Ishikawa (cell line): ENCODE measurements at regions not wholly inside any gene's neighbourhood (a gene's known extent, or its start where the extent isn't known, plus 50 kb on each side); places are given as distances from the start of the nearest gene placed in this dataset.

Experiments
- CEBPB ChIP-seq: IDR thresholded peaks from 2 replicates; pipeline ENCODE4 v1.6.1; 2012
- CREB1 ChIP-seq: IDR thresholded peaks from 2 replicates; pipeline ENCODE4 v1.6.1; 2012; ENCODE audit warnings: low read depth
- EGR1 ChIP-seq: IDR thresholded peaks from 2 replicates; pipeline ENCODE4 v1.6.1; 2012
- EP300 ChIP-seq: IDR thresholded peaks from 2 replicates; pipeline ENCODE4 v1.6.1; 2012; ENCODE audit warnings: borderline replicate concordance
- MAX ChIP-seq: IDR thresholded peaks from 2 replicates; pipeline ENCODE4 v1.6.1; 2012
- NFIC ChIP-seq: IDR thresholded peaks from 2 replicates; pipeline ENCODE4 v1.6.1; 2012
- RAD21 ChIP-seq: IDR thresholded peaks from 2 replicates; pipeline ENCODE4 v1.6.1; 2012; ENCODE audit warnings: low read depth
- TAF1 ChIP-seq: IDR thresholded peaks from 2 replicates; pipeline ENCODE4 v1.6.1; 2012; ENCODE audit warnings: low read depth, mild to moderate bottlenecking
- TCF12 ChIP-seq: IDR thresholded peaks from 2 replicates; pipeline ENCODE4 v1.6.1; 2012; ENCODE audit warnings: low read depth
- TEAD4 ChIP-seq: IDR thresholded peaks from 2 replicates; pipeline ENCODE4 v1.6.1; 2012
- YY1 ChIP-seq: IDR thresholded peaks from 2 replicates; pipeline ENCODE4 v1.6.1; 2012; ENCODE audit warnings: low read depth
- ZBTB7A ChIP-seq: IDR thresholded peaks from 2 replicates; pipeline ENCODE4 v1.6.1; 2012; ENCODE audit warnings: low read depth
- TF ChIP-seq, protein P1 (sequence below): IDR thresholded peaks from 2 replicates; pipeline ENCODE4 v1.6.1; 2012
- TF ChIP-seq, protein P2 (sequence below): IDR thresholded peaks from 2 replicates; pipeline ENCODE4 v1.6.1; 2012; ENCODE audit warnings: low read depth, mild to moderate bottlenecking

GRCh38 chr1:198977909-198978308 lies 339.1 kb downstream of the PTPRC start:
- no peak for TF ChIP-seq YY1
- no peak for TF ChIP-seq CREB1
- TF ChIP-seq EP300 = no peak
- TF ChIP-seq MAX = no peak
- no peak for TF ChIP-seq RAD21
- no peak for TF ChIP-seq TAF1
- TF ChIP-seq NFIC = no peak
- TF ChIP-seq ZBTB7A = no peak
- TF ChIP-seq CEBPB = no peak
- no peak for TF ChIP-seq TCF12
- TF ChIP-seq, protein P1, sequence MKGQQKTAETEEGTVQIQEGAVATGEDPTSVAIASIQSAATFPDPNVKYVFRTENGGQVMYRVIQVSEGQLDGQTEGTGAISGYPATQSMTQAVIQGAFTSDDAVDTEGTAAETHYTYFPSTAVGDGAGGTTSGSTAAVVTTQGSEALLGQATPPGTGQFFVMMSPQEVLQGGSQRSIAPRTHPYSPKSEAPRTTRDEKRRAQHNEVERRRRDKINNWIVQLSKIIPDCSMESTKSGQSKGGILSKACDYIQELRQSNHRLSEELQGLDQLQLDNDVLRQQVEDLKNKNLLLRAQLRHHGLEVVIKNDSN = no peak
- TF ChIP-seq, protein P2, sequence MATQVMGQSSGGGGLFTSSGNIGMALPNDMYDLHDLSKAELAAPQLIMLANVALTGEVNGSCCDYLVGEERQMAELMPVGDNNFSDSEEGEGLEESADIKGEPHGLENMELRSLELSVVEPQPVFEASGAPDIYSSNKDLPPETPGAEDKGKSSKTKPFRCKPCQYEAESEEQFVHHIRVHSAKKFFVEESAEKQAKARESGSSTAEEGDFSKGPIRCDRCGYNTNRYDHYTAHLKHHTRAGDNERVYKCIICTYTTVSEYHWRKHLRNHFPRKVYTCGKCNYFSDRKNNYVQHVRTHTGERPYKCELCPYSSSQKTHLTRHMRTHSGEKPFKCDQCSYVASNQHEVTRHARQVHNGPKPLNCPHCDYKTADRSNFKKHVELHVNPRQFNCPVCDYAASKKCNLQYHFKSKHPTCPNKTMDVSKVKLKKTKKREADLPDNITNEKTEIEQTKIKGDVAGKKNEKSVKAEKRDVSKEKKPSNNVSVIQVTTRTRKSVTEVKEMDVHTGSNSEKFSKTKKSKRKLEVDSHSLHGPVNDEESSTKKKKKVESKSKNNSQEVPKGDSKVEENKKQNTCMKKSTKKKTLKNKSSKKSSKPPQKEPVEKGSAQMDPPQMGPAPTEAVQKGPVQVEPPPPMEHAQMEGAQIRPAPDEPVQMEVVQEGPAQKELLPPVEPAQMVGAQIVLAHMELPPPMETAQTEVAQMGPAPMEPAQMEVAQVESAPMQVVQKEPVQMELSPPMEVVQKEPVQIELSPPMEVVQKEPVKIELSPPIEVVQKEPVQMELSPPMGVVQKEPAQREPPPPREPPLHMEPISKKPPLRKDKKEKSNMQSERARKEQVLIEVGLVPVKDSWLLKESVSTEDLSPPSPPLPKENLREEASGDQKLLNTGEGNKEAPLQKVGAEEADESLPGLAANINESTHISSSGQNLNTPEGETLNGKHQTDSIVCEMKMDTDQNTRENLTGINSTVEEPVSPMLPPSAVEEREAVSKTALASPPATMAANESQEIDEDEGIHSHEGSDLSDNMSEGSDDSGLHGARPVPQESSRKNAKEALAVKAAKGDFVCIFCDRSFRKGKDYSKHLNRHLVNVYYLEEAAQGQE = no peak
- TF ChIP-seq TEAD4 = no peak
- no peak for TF ChIP-seq EGR1
